ENCODE measurements at regions not wholly inside any gene's neighbourhood (a gene's known extent, or its start where the extent isn't known, plus 50 kb on each side); places are given as distances from the start of the nearest gene placed in this dataset.
A peak's percentile ranks its signal among the peaks of the same experiment; 100 is the strongest.

- no peak overlapping the region for H3K4me3 ChIP-seq (replicated peaks; ENCODE audit: low read depth, low read length)
- TF ChIP-seq CTCF (IDR thresholded peaks at IDR 0.05; ENCODE audit: low read depth, low read length, missing control alignments), result no peak
- no peak for DNase-seq (ENCODE audit: extremely low read depth, low read depth)
Measured at GRCh38 chr1:220375715-220376114, 103.5 kb upstream of the RAB3GAP2 start.

GRCh38 chr1:220374449-220374848 lies 102.2 kb upstream of the RAB3GAP2 start:
- TF ChIP-seq CTCF (IDR thresholded peaks at IDR 0.05; ENCODE audit: low read depth, low read length, missing control alignments), result no peak
- no peak for DNase-seq (ENCODE audit: extremely low read depth, low read depth)
- no peak overlapping the region for H3K4me3 ChIP-seq (replicated peaks; ENCODE audit: low read depth, low read length)

GRCh38 chr1:220372451-220372850 lies 100.2 kb upstream of the RAB3GAP2 start:
- H3K4me3 ChIP-seq (replicated peaks; ENCODE audit: low read depth, low read length), result no peak overlapping the region
- DNase-seq (ENCODE audit: extremely low read depth, low read depth), result no peak
- TF ChIP-seq CTCF (IDR thresholded peaks at IDR 0.05; ENCODE audit: low read depth, low read length, missing control alignments), result no peak

GRCh38 chr1:220371324-220371723 lies 99.1 kb upstream of the RAB3GAP2 start:
- no peak for DNase-seq (ENCODE audit: extremely low read depth, low read depth)
- no peak overlapping the region for H3K4me3 ChIP-seq (replicated peaks; ENCODE audit: low read depth, low read length)
- no peak for TF ChIP-seq CTCF (IDR thresholded peaks at IDR 0.05; ENCODE audit: low read depth, low read length, missing control alignments)

- peak; percentile 96 for DNase-seq (ENCODE audit: extremely low read depth, low read depth)
- no peak overlapping the region for H3K4me3 ChIP-seq (replicated peaks; ENCODE audit: low read depth, low read length)
- no peak for TF ChIP-seq CTCF (IDR thresholded peaks at IDR 0.05; ENCODE audit: low read depth, low read length, missing control alignments)
Measured at GRCh38 chr1:220370041-220370700, 97.9 kb upstream of the RAB3GAP2 start.

GRCh38 chr1:220369511-220369910 lies 97.3 kb upstream of the RAB3GAP2 start:
- no peak for TF ChIP-seq CTCF (IDR thresholded peaks at IDR 0.05; ENCODE audit: low read depth, low read length, missing control alignments)
- DNase-seq (ENCODE audit: extremely low read depth, low read depth), result no peak
- no peak overlapping the region for H3K4me3 ChIP-seq (replicated peaks; ENCODE audit: low read depth, low read length)

All from HFF-Myc (cell line).